Peyer's patch (tissue), 4 donors: ENCODE measurements at regions not wholly inside any gene's neighbourhood (a gene's known extent, or its start where the extent isn't known, plus 50 kb on each side); places are given as distances from the start of the nearest gene placed in this dataset.

Experiments used
- CTCF ChIP-seq, 6 experiments: fragments of 450-650 bp in 4 of 6; fragments of 200-600 bp in 2 of 6; sonication (generic) in 1 of 6; IDR thresholded peaks; one replicate each; pipeline ENCODE4 v1.5.1; 2017 to 2019; ENCODE audit warnings: antibody characterized with exemption in 6 of 6, mild to moderate bottlenecking in 3 of 6, moderate library complexity in 1 of 6
- POLR2A ChIP-seq, 2 donors: fragments of 450-650 bp; IDR thresholded peaks; one replicate each; pipeline ENCODE4 v1.5.1; 2017; ENCODE audit warnings: antibody characterized with exemption in 2 of 2, mild to moderate bottlenecking in 2 of 2, moderate library complexity in 2 of 2

GRCh38 chr9:78997296-78997695 lies 574.5 kb upstream of the TLE4 start:
- TF ChIP-seq POLR2A (IDR thresholded peaks at IDR 0.05) (no peak), CTCF (IDR thresholded peaks at IDR 0.05) (no peak)
